Smooth muscle cell (in vitro differentiated cells): ENCODE measurements at regions not wholly inside any gene's neighbourhood (a gene's known extent, or its start where the extent isn't known, plus 50 kb on each side); places are given as distances from the start of the nearest gene placed in this dataset.

Source experiments
- DNase-seq: peaks from one replicate; lab custom pipeline; 2025; ENCODE audit not compliant: unreplicated experiment; lab: John Stamatoyannopoulos, UW
- H2AFZ ChIP-seq: fragments of 200-600 bp; sonication (generic); 2 replicates; pipeline ENCODE4 v1.6.0; 2016; ENCODE audit warnings: antibody characterized with exemption, low read depth, mild to moderate bottlenecking
- H3F3A ChIP-seq: fragments of 200-600 bp; sonication (generic); 2 replicates; pipeline ENCODE4 v1.6.0; 2017; ENCODE audit warnings: antibody characterized with exemption, low read depth
- H3K27ac ChIP-seq: fragments of 200-600 bp; sonication (generic); 2 replicates; pipeline ENCODE4 v1.5.1; 2016; ENCODE audit warnings: low read depth, mild to moderate bottlenecking
- H3K27me3 ChIP-seq: fragments of 200-600 bp; sonication (generic); 2 replicates; pipeline ENCODE4 v1.6.1; 2016; ENCODE audit warnings: low read depth, mild to moderate bottlenecking
- H3K36me3 ChIP-seq: fragments of 200-600 bp; sonication (generic); 2 replicates; pipeline ENCODE4 v1.5.1; 2016; ENCODE audit warnings: low read depth
- H3K4me1 ChIP-seq: fragments of 200-600 bp; sonication (generic); 2 replicates; pipeline ENCODE4 v1.5.1; 2016; ENCODE audit warnings: low read depth
- H3K4me2 ChIP-seq: fragments of 200-600 bp; sonication (generic); 2 replicates; pipeline ENCODE4 v1.6.0; 2016; ENCODE audit warnings: mild to moderate bottlenecking
- H3K4me3 ChIP-seq: fragments of 200-600 bp; sonication (generic); 2 replicates; pipeline ENCODE4 v1.5.1; 2016; ENCODE audit warnings: mild to moderate bottlenecking
- H3K79me2 ChIP-seq: fragments of 200-600 bp; sonication (generic); 2 replicates; pipeline ENCODE4 v1.6.0; 2016; ENCODE audit warnings: low read depth, mild to moderate bottlenecking
- H3K9ac ChIP-seq: fragments of 200-600 bp; sonication (generic); 2 replicates; pipeline ENCODE4 v1.6.0; 2016; ENCODE audit warnings: low read depth
- H3K9me3 ChIP-seq: fragments of 200-600 bp; sonication (generic); replicated peaks from 2 replicates; pipeline ENCODE4 v1.5.1; 2016; ENCODE audit warnings: low read depth
- H4K20me1 ChIP-seq: fragments of 200-600 bp; sonication (generic); 2 replicates; pipeline ENCODE4 v1.6.0; 2016; ENCODE audit warnings: low read depth
- WGBS: methylation state at CpG from one replicate; pipeline ENCODE4 v1.1.7; 2016; ENCODE audit warnings: low lambda C conversion rate; 5-methylcytosine and 5-hydroxymethylcytosine counted together
- TF ChIP-seq, protein P1 (sequence below): fragments of 200-600 bp; sonication (generic); IDR thresholded peaks from 2 replicates; pipeline ENCODE4 v1.5.1; 2017; ENCODE audit warnings: borderline replicate concordance, mild to moderate bottlenecking, antibody characterized with exemption; ENCODE audit not compliant: insufficient read depth, poor library complexity, severe bottlenecking

DNA sequence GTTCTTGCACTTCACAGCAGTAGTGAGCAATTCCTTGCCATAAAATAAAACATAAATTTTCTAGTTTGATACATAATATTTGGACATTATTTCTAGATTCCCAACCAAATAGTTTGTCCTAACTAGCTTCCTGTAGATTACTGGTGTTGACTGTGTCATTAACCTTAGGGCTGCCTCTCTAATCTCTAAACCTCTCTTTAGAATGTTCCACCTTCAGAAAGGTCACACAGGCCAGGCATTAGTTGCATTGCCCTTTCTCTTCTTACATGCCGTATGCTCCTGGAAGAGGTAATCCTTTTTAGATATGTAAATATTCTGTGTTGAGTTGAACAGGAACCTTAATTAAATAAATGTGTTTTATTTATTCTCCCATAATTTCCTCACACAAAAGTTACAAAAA, 904.9 kb upstream of the CNTN5 start:
- Histone ChIP-seq H3K27me3 (no peaks in the 10 kb centered on the region), H3K4me3 (no peak overlapping the region), H3K4me2 (no peak overlapping the region), H3K9ac (no peak overlapping the region), H3F3A (no peaks in the 10 kb centered on the region), H3K27ac (no peak overlapping the region), H2AFZ (no peak overlapping the region), H3K4me1 (no peaks in the 10 kb centered on the region), H3K9me3 (no peaks in the 10 kb centered on the region), H4K20me1 (no peaks in the 10 kb centered on the region), H3K79me2 (no peaks in the 10 kb centered on the region), H3K36me3 (no peaks in the 10 kb centered on the region)
- DNase-seq = no peak
- 96% methylated on average over 1 of the region's 1 CpG for WGBS
- TF ChIP-seq, protein P1, sequence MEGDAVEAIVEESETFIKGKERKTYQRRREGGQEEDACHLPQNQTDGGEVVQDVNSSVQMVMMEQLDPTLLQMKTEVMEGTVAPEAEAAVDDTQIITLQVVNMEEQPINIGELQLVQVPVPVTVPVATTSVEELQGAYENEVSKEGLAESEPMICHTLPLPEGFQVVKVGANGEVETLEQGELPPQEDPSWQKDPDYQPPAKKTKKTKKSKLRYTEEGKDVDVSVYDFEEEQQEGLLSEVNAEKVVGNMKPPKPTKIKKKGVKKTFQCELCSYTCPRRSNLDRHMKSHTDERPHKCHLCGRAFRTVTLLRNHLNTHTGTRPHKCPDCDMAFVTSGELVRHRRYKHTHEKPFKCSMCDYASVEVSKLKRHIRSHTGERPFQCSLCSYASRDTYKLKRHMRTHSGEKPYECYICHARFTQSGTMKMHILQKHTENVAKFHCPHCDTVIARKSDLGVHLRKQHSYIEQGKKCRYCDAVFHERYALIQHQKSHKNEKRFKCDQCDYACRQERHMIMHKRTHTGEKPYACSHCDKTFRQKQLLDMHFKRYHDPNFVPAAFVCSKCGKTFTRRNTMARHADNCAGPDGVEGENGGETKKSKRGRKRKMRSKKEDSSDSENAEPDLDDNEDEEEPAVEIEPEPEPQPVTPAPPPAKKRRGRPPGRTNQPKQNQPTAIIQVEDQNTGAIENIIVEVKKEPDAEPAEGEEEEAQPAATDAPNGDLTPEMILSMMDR = no peak

- H3K27me3 ChIP-seq = no peaks in the 10 kb centered on the region
These were observed 890.6 kb upstream of the CNTN5 start for GRCh38 chr11:98130117-98130625.

DNA sequence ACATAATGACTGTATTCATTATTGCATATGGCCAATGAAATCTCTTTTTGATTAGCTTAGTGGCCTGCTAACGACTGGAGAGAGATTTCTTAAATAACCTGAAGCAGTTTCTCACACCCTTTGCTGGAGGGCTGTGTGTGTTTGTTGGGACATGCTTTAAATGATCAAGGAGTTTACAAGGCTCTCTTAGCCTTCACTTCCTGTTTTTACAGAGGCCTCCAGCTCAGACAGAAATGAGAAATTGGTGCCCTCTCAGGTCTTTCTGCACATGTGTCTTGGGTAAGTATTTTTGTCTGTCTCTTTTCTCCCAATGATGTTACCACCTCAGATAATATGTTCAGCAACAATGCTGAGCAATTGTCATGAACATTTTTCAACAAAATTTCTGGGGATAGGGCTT, 884.4 kb upstream of the CNTN5 start:
- no peaks in the 10 kb centered on the region for H3K9me3 ChIP-seq
- DNase-seq = no peak
- H2AFZ ChIP-seq = no peak overlapping the region
- TF ChIP-seq, protein P1 = no peak
- 70% methylated on average over 1 of the region's 1 CpG for WGBS
- H3K4me3 ChIP-seq = no peak overlapping the region
- H3K79me2 ChIP-seq = no peaks in the 10 kb centered on the region
- no peaks in the 10 kb centered on the region for H3K36me3 ChIP-seq
- H3K9ac ChIP-seq = no peak overlapping the region
- no peaks in the 10 kb centered on the region for H3K4me1 ChIP-seq
- no peak overlapping the region for H3K27ac ChIP-seq
- no peaks in the 10 kb centered on the region for H4K20me1 ChIP-seq
- no peaks in the 10 kb centered on the region for H3K27me3 ChIP-seq
- no peak overlapping the region for H3K4me2 ChIP-seq
- no peaks in the 10 kb centered on the region for H3F3A ChIP-seq

More at GRCh38 chr11:98130117-98130625, 890.6 kb upstream of the CNTN5 start:
- Histone ChIP-seq H3K79me2 (no peaks in the 10 kb centered on the region), H4K20me1 (no peaks in the 10 kb centered on the region), H3F3A (no peaks in the 10 kb centered on the region), H3K36me3 (no peaks in the 10 kb centered on the region), H3K9ac (no peak overlapping the region), H3K9me3 (no peaks in the 10 kb centered on the region), H3K4me2 (no peak overlapping the region), H3K4me1 (no peaks in the 10 kb centered on the region), H3K4me3 (no peak overlapping the region), H2AFZ (no peak overlapping the region), H3K27ac (no peak overlapping the region)
- TF ChIP-seq, protein P1 = no peak
- DNase-seq = no peak

DNA sequence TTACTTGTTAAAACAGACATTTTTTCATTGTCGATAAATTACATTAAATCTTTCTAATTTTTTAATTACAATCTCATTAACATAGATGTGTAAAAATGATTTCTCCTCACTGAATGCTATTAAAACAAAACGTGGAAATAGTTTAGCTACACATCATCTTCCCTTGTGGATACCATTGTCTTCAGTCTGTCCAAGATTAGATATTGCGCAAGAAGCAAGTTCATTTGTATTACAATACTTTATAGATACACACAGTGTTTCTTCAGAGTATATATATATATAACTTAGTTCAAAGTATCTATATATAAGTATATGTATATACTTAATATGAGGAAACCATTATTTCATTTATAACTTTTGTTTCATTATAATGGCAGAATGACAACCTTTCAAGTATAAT, 883.3 kb upstream of the CNTN5 start:
- no peak for DNase-seq
- Histone ChIP-seq H3F3A (no peaks in the 10 kb centered on the region), H3K4me3 (no peak overlapping the region), H4K20me1 (no peaks in the 10 kb centered on the region), H3K4me1 (no peaks in the 10 kb centered on the region), H3K27me3 (no peaks in the 10 kb centered on the region), H3K27ac (no peak overlapping the region), H3K4me2 (no peak overlapping the region), H3K79me2 (no peaks in the 10 kb centered on the region), H3K9ac (no peak overlapping the region), H3K9me3 (no peaks in the 10 kb centered on the region), H3K36me3 (no peaks in the 10 kb centered on the region), H2AFZ (no peak overlapping the region)
- 84% methylated on average over 3 of the region's 3 CpGs for WGBS
- TF ChIP-seq, protein P1 = no peak
